NCI-H2107 (cell line): ENCODE measurements at regions not wholly inside any gene's neighbourhood (a gene's known extent, or its start where the extent isn't known, plus 50 kb on each side); places are given as distances from the start of the nearest gene placed in this dataset.
"Not testable (repeated sequence)": the region's sequence is repeated elsewhere in the genome, so short reads cannot be mapped to it uniquely, and the experiment has no call there.

ENCODE experiments used
- DNase-seq: peaks from one replicate; lab custom pipeline; 2025; lab: John Stamatoyannopoulos, UW

- DNase-seq: no peak
These were observed 496.7 kb downstream of the EBF1 start for GRCh38 chr5:158602981-158603380.

GRCh38 chr5:158601118-158601517 is 498.6 kb downstream of the EBF1 start:
- no peak for DNase-seq

- no peak for DNase-seq
These were observed 499.0 kb downstream of the EBF1 start for GRCh38 chr5:158600679-158601078.

GRCh38 chr5:158599157-158599556 is 500.6 kb downstream of the EBF1 start:
- no peak for DNase-seq

- no peak for DNase-seq
These were observed 505.0 kb downstream of the EBF1 start for GRCh38 chr5:158594595-158595242.

GRCh38 chr5:158593925-158594324 is 505.8 kb downstream of the EBF1 start:
- no peak for DNase-seq

- no peak for DNase-seq
These were observed 508.3 kb downstream of the EBF1 start for GRCh38 chr5:158591301-158591863.

- no peak for DNase-seq
These were observed 508.9 kb downstream of the EBF1 start for GRCh38 chr5:158590746-158591300.

- no peak for DNase-seq
These were observed 509.8 kb downstream of the EBF1 start for GRCh38 chr5:158589939-158590338.

- DNase-seq: no peak
These were observed 511.1 kb downstream of the EBF1 start for GRCh38 chr5:158588617-158589016.

GRCh38 chr5:158586054-158586453 is 513.7 kb downstream of the EBF1 start:
- DNase-seq: no peak

- DNase-seq: not testable (repeated sequence)
These were observed 517.0 kb downstream of the EBF1 start for GRCh38 chr5:158582669-158583068.

- DNase-seq: no peak
These were observed 525.9 kb downstream of the EBF1 start for GRCh38 chr5:158573829-158574228.

- DNase-seq: no peak
These were observed 529.2 kb downstream of the EBF1 start for GRCh38 chr5:158570502-158570901.

GRCh38 chr5:158569534-158569933 is 530.2 kb downstream of the EBF1 start:
- DNase-seq: no peak

- no peak for DNase-seq
These were observed 534.5 kb downstream of the EBF1 start for GRCh38 chr5:158565017-158565789.

GRCh38 chr5:158563760-158564390 is 535.8 kb downstream of the EBF1 start:
- no peak for DNase-seq

GRCh38 chr5:158561562-158562190 is 538.0 kb downstream of the EBF1 start:
- no peak for DNase-seq

GRCh38 chr5:158560170-158560569 is 539.5 kb downstream of the EBF1 start:
- peak; percentile 11 for DNase-seq

GRCh38 chr5:158559643-158560042 is 540.1 kb downstream of the EBF1 start:
- DNase-seq: no peak

GRCh38 chr5:158559066-158559465 is 540.6 kb downstream of the EBF1 start:
- DNase-seq: no peak

- no peak for DNase-seq
These were observed 545.8 kb downstream of the EBF1 start for GRCh38 chr5:158553962-158554336.
